H9 (cell line): ENCODE measurements at regions not wholly inside any gene's neighbourhood (a gene's known extent, or its start where the extent isn't known, plus 50 kb on each side); places are given as distances from the start of the nearest gene placed in this dataset.

Experiments
- DNase-seq: peaks from one replicate; pipeline ENCODE4 v3.0.0-alpha.2; 2017
- H2AFZ ChIP-seq: one replicate; pipeline ENCODE4 v1.6.1; 2013; ENCODE audit warnings: mild to moderate bottlenecking, low read length, control low read depth, moderate library complexity
- H2AK5ac ChIP-seq: 2 replicates; pipeline ENCODE4 v1.6.1; 2013; ENCODE audit warnings: low read length, control low read depth, mixed read lengths; ENCODE audit not compliant: insufficient read length
- H2BK120ac ChIP-seq: one replicate; pipeline ENCODE4 v1.6.1; 2013; ENCODE audit warnings: low read depth, mild to moderate bottlenecking, low read length, control low read depth, inconsistent platforms; ENCODE audit not compliant: poor library complexity, severe bottlenecking
- H2BK12ac ChIP-seq: 2 replicates; pipeline ENCODE4 v1.6.1; 2013; ENCODE audit warnings: low read length, control low read depth, mixed read lengths, low read depth; ENCODE audit not compliant: insufficient read length
- H2BK15ac ChIP-seq: 2 replicates; pipeline ENCODE4 v1.6.1; 2013; ENCODE audit warnings: low read depth, low read length, control low read depth
- H2BK20ac ChIP-seq: one replicate; pipeline ENCODE4 v1.6.1; 2013; ENCODE audit warnings: low read depth, mild to moderate bottlenecking, low read length, control low read depth, inconsistent platforms; ENCODE audit not compliant: poor library complexity, severe bottlenecking
- H2BK5ac ChIP-seq: 2 replicates; pipeline ENCODE4 v1.6.1; 2013; ENCODE audit warnings: low read length, control low read depth, mixed read lengths; ENCODE audit not compliant: insufficient read length
- H3K14ac ChIP-seq: 2 replicates; pipeline ENCODE4 v1.6.1; 2013; ENCODE audit warnings: low read length, control low read depth; ENCODE audit not compliant: insufficient read depth
- H3K18ac ChIP-seq: 2 replicates; pipeline ENCODE4 v1.6.1; 2013; ENCODE audit warnings: low read depth, mild to moderate bottlenecking, mixed read lengths, low read length, control low read depth; ENCODE audit not compliant: insufficient read length
- H3K23ac ChIP-seq: 2 replicates; pipeline ENCODE4 v1.6.1; 2013; ENCODE audit warnings: low read length, control low read depth, mixed read lengths, low read depth; ENCODE audit not compliant: insufficient read length
- H3K23me2 ChIP-seq: 2 replicates; pipeline ENCODE4 v1.6.1; 2013; ENCODE audit warnings: low read depth, mild to moderate bottlenecking, mixed read lengths, low read length, control low read depth; ENCODE audit not compliant: insufficient read length, poor library complexity, severe bottlenecking
- H3K27ac ChIP-seq: 2 replicates; pipeline ENCODE4 v1.5.1; 2013; ENCODE audit warnings: low read length, control low read depth, mixed read lengths, low read depth; ENCODE audit not compliant: insufficient read length
- H3K27me3 ChIP-seq: 2 replicates; pipeline ENCODE4 v1.6.1; 2013; ENCODE audit warnings: low read length, control low read depth, inconsistent platforms; ENCODE audit not compliant: insufficient read depth
- H3K4ac ChIP-seq: 2 replicates; pipeline ENCODE4 v1.6.1; 2013; ENCODE audit warnings: low read depth, mild to moderate bottlenecking, control low read depth, inconsistent platforms, low read length, moderate library complexity
- H3K4me1 ChIP-seq: 2 replicates; pipeline ENCODE4 v1.6.1; 2013; ENCODE audit warnings: low read length, control low read depth, inconsistent platforms; ENCODE audit not compliant: insufficient read depth
- H3K4me2 ChIP-seq: 2 replicates; pipeline ENCODE4 v1.6.1; 2013; ENCODE audit warnings: low read length, control low read depth, mixed read lengths; ENCODE audit not compliant: insufficient read length, insufficient read depth
- H3K56ac ChIP-seq: 2 replicates; pipeline ENCODE4 v1.6.1; 2013; ENCODE audit warnings: low read depth, mild to moderate bottlenecking, mixed read lengths, low read length, control low read depth; ENCODE audit not compliant: insufficient read length
- H3K79me1 ChIP-seq: 2 replicates; pipeline ENCODE4 v1.6.1; 2013; ENCODE audit warnings: low read depth, mild to moderate bottlenecking, moderate library complexity, low read length, control low read depth, inconsistent platforms; ENCODE audit not compliant: insufficient read depth, poor library complexity, severe bottlenecking
- H3K79me2 ChIP-seq: 2 replicates; pipeline ENCODE4 v1.6.1; 2013; ENCODE audit warnings: low read length, control low read depth, inconsistent platforms; ENCODE audit not compliant: insufficient read depth
- H3K9ac ChIP-seq: 2 replicates; pipeline ENCODE4 v1.6.1; 2013; ENCODE audit warnings: low read length, control low read depth, mixed read lengths; ENCODE audit not compliant: insufficient read length; ENCODE audit errors: extremely low read depth
- H3K9me3 ChIP-seq: one replicate; pipeline ENCODE4 v1.6.1; 2013; ENCODE audit warnings: low read depth, low read length, inconsistent platforms; ENCODE audit not compliant: control insufficient read depth
- H3T11ph ChIP-seq: one replicate; pipeline ENCODE4 v1.6.1; 2013; ENCODE audit warnings: mild to moderate bottlenecking, low read length, control low read depth, inconsistent platforms
- H4K20me1 ChIP-seq: one replicate; pipeline ENCODE4 v1.6.1; 2013; ENCODE audit not compliant: control insufficient read depth, insufficient read length, insufficient read depth
- H4K5ac ChIP-seq: 2 replicates; pipeline ENCODE4 v1.6.1; 2013; ENCODE audit warnings: low read depth, mild to moderate bottlenecking, mixed read lengths, low read length, control low read depth; ENCODE audit not compliant: insufficient read length
- H4K8ac ChIP-seq: replicated peaks from 2 replicates; pipeline ENCODE4 v1.6.1; 2013; ENCODE audit warnings: low read length, control low read depth, mixed read lengths, low read depth; ENCODE audit not compliant: insufficient read length
- H4K91ac ChIP-seq: 2 replicates; pipeline ENCODE4 v1.6.1; 2013; ENCODE audit warnings: low read depth, mild to moderate bottlenecking, moderate library complexity, mixed read lengths, low read length, control low read depth; ENCODE audit not compliant: insufficient read length
- H3K27ac Mint-ChIP-seq, 3 experiments: 2 replicates in 2 of 3; 3 replicates in 1 of 3; pipeline ENCODE4 v1.8.0; 2020 to 2021; ENCODE audit warnings: mixed read lengths in 3 of 3, mild to moderate bottlenecking in 1 of 3, moderate library complexity in 1 of 3
- H3K27me3 Mint-ChIP-seq: 2 replicates; pipeline ENCODE4 v1.8.0; 2021; ENCODE audit warnings: low read depth, mild to moderate bottlenecking, moderate library complexity, mixed read lengths
- H3K36me3 Mint-ChIP-seq, 3 experiments: 2 replicates in 2 of 3; 3 replicates in 1 of 3; pipeline ENCODE4 v1.8.0; 2020 to 2021; ENCODE audit warnings: low read depth in 3 of 3, mixed read lengths in 3 of 3; ENCODE audit not compliant: insufficient read depth in 1 of 3
- H3K4me1 Mint-ChIP-seq, 2 experiments: 2 replicates each; pipeline ENCODE4 v1.8.0; 2020; ENCODE audit warnings: mixed read lengths in 2 of 2
- H3K4me3 Mint-ChIP-seq, 2 experiments: 2 replicates in 1 of 2; 3 replicates in 1 of 2; pipeline ENCODE4 v1.8.0; 2020 to 2021; ENCODE audit warnings: mild to moderate bottlenecking in 2 of 2, mixed read lengths in 2 of 2, moderate library complexity in 1 of 2
- H3K9me3 Mint-ChIP-seq, 2 experiments: 2 replicates in 1 of 2; 3 replicates in 1 of 2; pipeline ENCODE4 v1.8.0; 2020; ENCODE audit warnings: mild to moderate bottlenecking in 2 of 2, mixed read lengths in 2 of 2, moderate library complexity in 1 of 2
- CTCF ChIP-seq: fragments of 200-600 bp; sonication (generic); conservative IDR thresholded peaks from 3 replicates; pipeline ENCODE4 v1.8.0; 2021; ENCODE audit warnings: antibody characterized with exemption, mild to moderate bottlenecking
- WGBS: extraction: QIAGEN DNeasy Blood & Tissue Kit; methylation state at CpG from one replicate; pipeline ENCODE4 v1.1.7; 2013; ENCODE audit warnings: missing lambda C conversion rate, low lambda C conversion rate, mixed read lengths; ENCODE audit not compliant: insufficient read length; ENCODE audit errors: extremely low coverage; 5-methylcytosine and 5-hydroxymethylcytosine counted together

GRCh38 chr12:78579846-78580245, 284.7 kb upstream of the SYT1 start:
- H2BK15ac ChIP-seq: no peak overlapping the region
- H3K4me1 ChIP-seq: no peaks in the 10 kb centered on the region
- no peak overlapping the region for H2AK5ac ChIP-seq
- H4K5ac ChIP-seq: no peak overlapping the region
- no peak overlapping the region for H3K4me2 ChIP-seq
- Mint-ChIP-seq H3K4me3 (no peak overlapping the region), H3K36me3 (peaks cover 0 to 11% (median 6%) of the 10 kb centered on the region in 3 experiments; a peak in 5 of 7 replicates), H3K4me1 (peaks cover 3 to 4% of the 10 kb centered on the region in 2 experiments; a peak in 1 of 4 replicates), H3K27ac (no peak overlapping the region), H3K9me3 (peaks cover 9 to 11% of the 10 kb centered on the region in 2 experiments), H3K27me3 (no peaks in the 10 kb centered on the region)
- no peak overlapping the region for H2BK120ac ChIP-seq
- no peak overlapping the region for H3K56ac ChIP-seq
- H3K14ac ChIP-seq: no peak overlapping the region
- no peak overlapping the region for H3K4ac ChIP-seq
- H4K20me1 ChIP-seq: no peaks in the 10 kb centered on the region
- no peak overlapping the region for H3K9ac ChIP-seq
- no peak for TF ChIP-seq CTCF
- no peak overlapping the region for H3K23ac ChIP-seq
- no peak for DNase-seq
- H3K18ac ChIP-seq: no peak overlapping the region
- H2BK5ac ChIP-seq: no peak overlapping the region
- H3T11ph ChIP-seq: no peak overlapping the region
- no peaks in the 10 kb centered on the region for H3K23me2 ChIP-seq
- H2BK20ac ChIP-seq: no peak overlapping the region
- H3K27me3 ChIP-seq: no peaks in the 10 kb centered on the region
- no peaks in the 10 kb centered on the region for H3K79me1 ChIP-seq
- H4K91ac ChIP-seq: no peak overlapping the region
- no peak overlapping the region for H2BK12ac ChIP-seq
- no CpG with 5 or more reads among the region's 1 CpG for WGBS
- no peak overlapping the region for H4K8ac ChIP-seq
- H3K27ac ChIP-seq: no peak overlapping the region
- H2AFZ ChIP-seq: no peak overlapping the region
- H3K9me3 ChIP-seq: no peaks in the 10 kb centered on the region
- H3K79me2 ChIP-seq: no peaks in the 10 kb centered on the region
